ENCODE measurements at regions not wholly inside any gene's neighbourhood (a gene's known extent, or its start where the extent isn't known, plus 50 kb on each side); places are given as distances from the start of the nearest gene placed in this dataset.
"Not testable (repeated sequence)": the region's sequence is repeated elsewhere in the genome, so short reads cannot be mapped to it uniquely, and the experiment has no call there.

- intact Hi-C loops (cut with micrococcal nuclease): no loop called here
Observed at GRCh38 chr7:106534271-106534846, 126.6 kb downstream of the CCDC71L start.

- intact Hi-C loops (cut with micrococcal nuclease): not testable (repeated sequence)
Observed at GRCh38 chr7:106530183-106530582, 130.8 kb downstream of the CCDC71L start.

GRCh38 chr7:106526617-106527016 lies 134.3 kb downstream of the CCDC71L start:
- intact Hi-C loops (cut with micrococcal nuclease): not testable (repeated sequence)

GRCh38 chr7:106524690-106525059 lies 136.3 kb downstream of the CCDC71L start:
- intact Hi-C loops (cut with micrococcal nuclease): no loop called here

GRCh38 chr7:106523482-106523881 lies 137.5 kb downstream of the CCDC71L start:
- intact Hi-C loops (cut with micrococcal nuclease): no loop called here

- intact Hi-C loops (cut with micrococcal nuclease): no loop called here
Observed at GRCh38 chr7:106522696-106523095, 138.3 kb downstream of the CCDC71L start.

GRCh38 chr7:106521541-106521940 lies 139.4 kb downstream of the CCDC71L start:
- intact Hi-C loops (cut with micrococcal nuclease): no loop called here

- intact Hi-C loops (cut with micrococcal nuclease): no loop called here
Observed at GRCh38 chr7:106520962-106521514, 139.9 kb downstream of the CCDC71L start.

- intact Hi-C loops (cut with micrococcal nuclease): no loop called here
Observed at GRCh38 chr7:106518967-106519366, 142.0 kb downstream of the CCDC71L start.

GRCh38 chr7:106518239-106518638 lies 142.7 kb downstream of the CCDC71L start:
- intact Hi-C loops (cut with micrococcal nuclease): no loop called here

- intact Hi-C loops (cut with micrococcal nuclease): no loop called here
Observed at GRCh38 chr7:106517508-106517907, 143.4 kb downstream of the CCDC71L start.

- intact Hi-C loops (cut with micrococcal nuclease): no loop called here
Observed at GRCh38 chr7:106515321-106515720, 145.6 kb downstream of the CCDC71L start.

GRCh38 chr7:106514881-106515280 lies 146.1 kb downstream of the CCDC71L start:
- intact Hi-C loops (cut with micrococcal nuclease): no loop called here

GRCh38 chr7:106512217-106512616 lies 148.7 kb downstream of the CCDC71L start:
- intact Hi-C loops (cut with micrococcal nuclease): no loop called here

GRCh38 chr7:106504645-106505044 lies 156.3 kb downstream of the CCDC71L start:
- intact Hi-C loops (cut with micrococcal nuclease): no loop called here

- intact Hi-C loops (cut with micrococcal nuclease): no loop called here
Observed at GRCh38 chr7:106504207-106504606, 156.8 kb downstream of the CCDC71L start.

- intact Hi-C loops (cut with micrococcal nuclease): no loop called here
Observed at GRCh38 chr7:106503626-106504025, 157.3 kb downstream of the CCDC71L start.

GRCh38 chr7:106501605-106502580 lies 159.1 kb downstream of the CCDC71L start:
- intact Hi-C loops (cut with micrococcal nuclease): no loop called here

- intact Hi-C loops (cut with micrococcal nuclease): no loop called here
Observed at GRCh38 chr7:106499897-106500296, 161.1 kb downstream of the CCDC71L start.

GRCh38 chr7:106498005-106498404 lies 163.0 kb downstream of the CCDC71L start:
- intact Hi-C loops (cut with micrococcal nuclease): not testable (repeated sequence)

- intact Hi-C loops (cut with micrococcal nuclease): no loop called here
Observed at GRCh38 chr7:106493041-106493731, 167.8 kb downstream of the CCDC71L start.

- intact Hi-C loops (cut with micrococcal nuclease): no loop called here
Observed at GRCh38 chr7:106488465-106488864, 172.5 kb downstream of the CCDC71L start.

Data from T-helper 1 cell treated with Interleukin-12 subunit alpha and Interleukin-12 subunit beta and Interleukin-4 antibody, amounts not matched to agents 30 ng/mL and 1 ng/mL, for 36 hours (primary cell).